ENCODE measurements at regions not wholly inside any gene's neighbourhood (a gene's known extent, or its start where the extent isn't known, plus 50 kb on each side); places are given as distances from the start of the nearest gene placed in this dataset.

- Histone ChIP-seq H3K79me2 (ENCODE audit: control insufficient read depth in 1 of 2, insufficient read depth in 2 of 2, low read length in 2 of 2) (no peaks in the 10 kb centered on the region), H4K20me1 (replicated peaks in 1 of 2; ENCODE audit: control insufficient read depth in 1 of 2, insufficient read depth in 2 of 2, low read length in 2 of 2) (no peaks in the 10 kb centered on the region), H3K79me1 (ENCODE audit: low read depth, low read length) (no peaks in the 10 kb centered on the region), H3K4me3 (ENCODE audit: extremely low read depth in 1 of 4, insufficient read depth in 2 of 4, low read depth in 3 of 4, low read length in 4 of 4) (no peak overlapping the region), H4K91ac (replicated peaks; ENCODE audit: insufficient read length, low read length) (no peak overlapping the region), H2AK5ac (ENCODE audit: low read depth, low read length) (no peak overlapping the region), H3K4ac (replicated peaks; ENCODE audit: insufficient read length, low read depth, low read length) (no peak overlapping the region), H4K5ac (ENCODE audit: insufficient read length, low read depth, low read length) (no peak overlapping the region), H2BK5ac (ENCODE audit: low read depth, low read length) (no peak overlapping the region), H3K36me3 (ENCODE audit: control insufficient read depth in 2 of 4, insufficient read depth in 4 of 4, low read length in 3 of 4) (no peaks in the 10 kb centered on the region), H2AFZ (ENCODE audit: low read length) (no peak overlapping the region), H2BK15ac (ENCODE audit: low read length) (no peak overlapping the region), H3K4me2 (ENCODE audit: insufficient read depth in 1 of 2, low read depth in 2 of 2, low read length in 2 of 2) (no peak overlapping the region), H3K4me1 (replicated peaks in 1 of 4; ENCODE audit: control insufficient read depth in 3 of 4, insufficient read depth in 4 of 4, low read length in 3 of 4) (peaks cover 0 to 3% (median 0%) of the 10 kb centered on the region in 4 experiments; a peak in 2 of 7 replicates), H2BK12ac (ENCODE audit: low read depth, low read length) (no peak overlapping the region), H3K23me2 (ENCODE audit: low read depth, low read length) (no peaks in the 10 kb centered on the region; the same call in 1 of the 2 replicates), H2BK120ac (replicated peaks; ENCODE audit: low read depth, low read length) (no peak overlapping the region), H3K23ac (ENCODE audit: insufficient read length) (no peak overlapping the region), H3K18ac (ENCODE audit: extremely low read depth, low read length) (no peak overlapping the region), H4K8ac (ENCODE audit: extremely low read depth, insufficient read depth, low read length) (no peak overlapping the region), H3K9ac (replicated peaks in 1 of 4; ENCODE audit: extremely low read depth in 1 of 4, low read depth in 3 of 4, low read length in 3 of 4) (no peak overlapping the region), H3K14ac (ENCODE audit: insufficient read length) (no peak overlapping the region), H3K27me3 (replicated peaks in 1 of 4; ENCODE audit: control insufficient read depth in 3 of 4, extremely low read depth in 1 of 4, insufficient read depth in 3 of 4, low read length in 3 of 4) (no peaks in the 10 kb centered on the region), H3K9me3 (ENCODE audit: insufficient read depth in 2 of 2, low read depth in 1 of 2, low read length in 1 of 2) (no peaks in the 10 kb centered on the region), H3K56ac (replicated peaks; ENCODE audit: insufficient read length, low read depth, low read length) (no peak overlapping the region), H2BK20ac (ENCODE audit: low read length) (no peak overlapping the region), H3K27ac (ENCODE audit: low read depth, low read length) (no peak overlapping the region)
- CTCF ChIA-PET (ENCODE audit: partially characterized antibody), result no interaction called here
- no peak for FAIRE-seq
- POLR2A ChIA-PET (ENCODE audit: partially characterized antibody), result no interaction called here
- no peak for DNase-seq (ENCODE audit: low read depth in 1 of 2, low spot score in 2 of 2)
- WGBS, 2 experiments (ENCODE audit: extremely low coverage in 1 of 2, insufficient coverage in 1 of 2, insufficient read length in 1 of 2, insufficient replicate concordance in 2 of 2, low coverage in 1 of 2, low lambda C conversion rate in 2 of 2, missing lambda C conversion rate in 1 of 2), result 98% methylated on average over 3 of the region's 3 CpGs; no CpG with 5 or more reads in 1 of the 2 experiments
- no peak for TF ChIP-seq ATF3 (IDR thresholded peaks at IDR 0.05; ENCODE audit: insufficient read depth, low read depth, low read length)
- TF ChIP-seq SIX5 (IDR thresholded peaks at IDR 0.05; ENCODE audit: low read depth, low read length), result no peak
- TF ChIP-seq SUZ12 (IDR thresholded peaks at IDR 0.05; ENCODE audit: low read length), result no peak
- no peak for TF ChIP-seq RFX5 (IDR thresholded peaks at IDR 0.05; ENCODE audit: borderline replicate concordance, low read depth, low read length)
- no peak for TF ChIP-seq ASH2L (IDR thresholded peaks at IDR 0.05; ENCODE audit: low read length)
- TF ChIP-seq SP1 (IDR thresholded peaks at IDR 0.05; ENCODE audit: low read depth, low read length), result no peak
- TF ChIP-seq CEBPB (IDR thresholded peaks at IDR 0.05; ENCODE audit: low read depth, low read length), result no peak
- TF ChIP-seq SAP30 (IDR thresholded peaks at IDR 0.05; ENCODE audit: insufficient read depth, insufficient replicate concordance, low read length), result no peak
- TF ChIP-seq BRCA1 (IDR thresholded peaks at IDR 0.05; ENCODE audit: low read depth, low read length), result no peak
- TF ChIP-seq CHD1 (IDR thresholded peaks at IDR 0.05; ENCODE audit: low read depth, low read length), result no peak
- TF ChIP-seq KDM1A (IDR thresholded peaks at IDR 0.05; ENCODE audit: borderline replicate concordance, low read length), result no peak
- no peak for TF ChIP-seq SP2 (IDR thresholded peaks at IDR 0.05; ENCODE audit: low read length)
- TF ChIP-seq TAF7 (optimal IDR thresholded peaks at IDR 0.05; ENCODE audit: borderline replicate concordance, low read depth, low read length), result no peak
- no peak for TF ChIP-seq ZNF274 (IDR thresholded peaks at IDR 0.05; ENCODE audit: borderline replicate concordance, extremely low read depth, low read length)
- no peak for TF ChIP-seq TCF12 (IDR thresholded peaks at IDR 0.05; ENCODE audit: low read depth, low read length)
These were observed 603.1 kb upstream of the ADGRL2 start for GRCh38 chr1:81197591-81197990.

All from H1 (cell line).